ENCODE measurements at regions not wholly inside any gene's neighbourhood (a gene's known extent, or its start where the extent isn't known, plus 50 kb on each side); places are given as distances from the start of the nearest gene placed in this dataset.
"Not testable (repeated sequence)": the region's sequence is repeated elsewhere in the genome, so short reads cannot be mapped to it uniquely, and the experiment has no call there.

DNA sequence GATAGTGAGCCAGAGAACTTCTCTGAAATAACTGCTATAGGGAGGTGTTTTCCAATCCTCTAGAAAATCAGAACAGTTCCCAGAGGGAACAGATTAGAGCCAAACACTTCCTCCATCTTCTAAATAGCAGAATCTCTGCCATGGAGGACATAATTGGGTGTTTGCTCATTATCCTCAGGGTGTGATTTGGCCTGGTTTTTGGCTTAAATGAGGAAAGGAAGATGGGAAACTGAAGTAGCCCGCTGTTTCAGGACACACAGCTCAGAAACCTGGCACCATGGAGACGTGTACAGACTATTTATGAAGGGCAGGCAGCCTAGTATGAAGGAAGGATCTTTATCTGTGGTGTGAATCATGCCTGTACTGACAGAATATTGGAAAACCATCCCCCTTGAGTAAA lies 231.7 kb upstream of the PRKD1 start:
- DNase-seq (ENCODE audit: low spot score), result no peak

DNA sequence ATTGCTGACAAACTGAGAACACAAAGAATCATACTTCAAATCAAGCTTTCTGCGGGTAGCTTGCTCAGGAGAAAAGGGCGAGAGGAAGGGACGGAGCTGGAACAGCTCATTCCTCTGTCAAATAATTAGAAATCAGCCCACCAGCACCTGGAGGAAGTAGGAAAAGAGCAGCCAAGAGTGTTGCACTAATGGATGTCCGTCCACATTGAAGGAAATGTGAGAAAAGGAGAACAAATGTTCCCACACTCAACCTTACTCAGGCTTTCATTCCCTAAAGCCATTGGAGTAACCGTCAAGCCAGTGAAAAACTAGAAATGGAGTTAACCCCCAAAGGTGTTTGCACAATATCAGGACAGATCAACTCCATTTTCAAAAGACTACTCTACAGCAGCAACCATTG lies 233.0 kb upstream of the PRKD1 start:
- DNase-seq (ENCODE audit: low spot score), result no peak

DNA sequence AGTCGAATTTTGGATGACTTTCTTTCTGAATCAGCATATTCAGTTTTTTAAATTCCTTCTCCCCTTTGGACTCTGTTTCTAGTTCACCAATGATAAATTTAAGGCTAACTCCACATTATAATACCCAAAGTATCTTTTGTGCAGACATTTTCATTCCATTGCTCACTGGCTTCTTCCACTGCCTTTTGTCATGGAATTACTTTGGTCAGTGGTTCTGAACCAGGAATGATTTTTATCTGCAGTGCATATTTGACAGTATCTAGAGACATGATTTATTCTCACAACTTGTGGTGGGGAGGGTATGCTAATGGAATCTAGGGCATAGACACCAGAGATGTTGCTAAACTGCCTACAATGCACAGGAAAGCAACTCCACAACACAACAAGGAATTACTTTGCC lies 234.4 kb upstream of the PRKD1 start:
- DNase-seq (ENCODE audit: low spot score), result no peak

DNA sequence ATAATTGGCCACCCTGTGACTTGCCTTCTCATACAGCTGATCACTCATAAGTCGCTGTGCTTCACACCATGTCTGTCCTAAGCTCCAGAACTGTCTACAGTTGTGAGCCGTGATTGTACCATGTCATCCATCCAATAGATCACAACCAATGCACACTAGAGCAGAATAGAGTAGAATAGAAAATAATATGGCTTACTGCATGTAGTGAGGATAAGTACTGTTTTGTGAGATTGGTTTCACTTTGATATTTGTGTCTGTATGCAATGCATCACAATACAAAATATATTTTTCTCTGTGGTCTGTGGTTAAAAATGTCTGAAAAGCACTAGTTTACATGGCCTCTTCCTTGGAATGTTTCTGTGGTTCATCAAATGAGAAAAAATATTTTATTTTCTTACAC lies 237.6 kb upstream of the PRKD1 start:
- DNase-seq (ENCODE audit: low spot score), result no peak

DNA sequence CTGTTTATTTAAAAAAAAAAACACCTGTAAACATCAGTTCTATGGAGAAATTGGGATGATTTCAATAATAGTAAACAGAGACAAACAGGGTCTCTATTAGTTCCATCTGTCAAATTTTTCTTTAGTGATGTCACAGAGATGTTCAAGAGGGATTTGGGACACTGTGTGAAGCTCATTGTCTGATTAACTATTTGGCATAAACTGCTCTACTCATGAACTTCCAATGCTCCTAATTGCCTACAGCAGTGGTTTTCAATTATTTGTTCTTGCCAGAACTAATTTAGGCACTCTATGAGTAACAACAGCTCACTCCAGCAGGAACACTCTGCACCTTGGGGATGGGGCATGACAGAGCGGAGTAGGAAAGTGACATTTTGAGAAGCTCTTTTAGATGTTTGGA lies 250.1 kb upstream of the PRKD1 start:
- no peak for DNase-seq (ENCODE audit: low spot score)

DNA sequence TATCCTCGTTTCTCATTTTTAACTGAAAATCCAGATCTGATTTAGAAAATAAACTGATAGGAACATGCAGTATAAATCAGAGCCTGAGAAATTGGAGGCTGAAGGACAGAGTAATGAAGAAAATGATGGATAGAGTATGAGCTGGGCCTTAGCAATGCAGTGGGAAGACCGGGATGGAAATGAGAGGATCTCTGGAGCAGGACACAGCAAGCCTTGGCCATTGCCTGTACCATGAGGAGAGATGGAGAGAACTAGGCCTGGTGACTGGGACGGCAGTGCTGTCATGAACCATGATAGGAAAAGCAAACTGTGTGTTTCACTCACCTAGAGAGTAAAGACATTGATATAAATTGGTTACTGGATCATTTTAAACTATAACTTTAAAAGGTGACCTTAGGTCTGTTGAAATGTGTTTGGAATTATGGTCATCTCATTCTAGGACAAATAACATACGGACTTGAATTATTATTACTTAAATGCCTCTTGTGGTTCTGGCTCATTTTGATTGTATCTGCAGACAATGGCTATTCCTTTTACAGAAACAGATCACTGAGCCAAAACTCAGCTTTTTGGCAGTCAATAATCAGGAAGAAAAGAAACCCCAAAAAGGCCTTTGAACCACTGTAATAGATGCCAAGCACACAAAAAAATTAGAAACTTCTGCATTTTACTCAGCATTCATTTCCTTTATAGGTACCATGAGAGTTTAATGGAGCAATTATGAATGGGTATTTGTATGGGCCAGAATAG lies 251.9 kb upstream of the PRKD1 start:
- no peak for DNase-seq (ENCODE audit: low spot score)

DNA sequence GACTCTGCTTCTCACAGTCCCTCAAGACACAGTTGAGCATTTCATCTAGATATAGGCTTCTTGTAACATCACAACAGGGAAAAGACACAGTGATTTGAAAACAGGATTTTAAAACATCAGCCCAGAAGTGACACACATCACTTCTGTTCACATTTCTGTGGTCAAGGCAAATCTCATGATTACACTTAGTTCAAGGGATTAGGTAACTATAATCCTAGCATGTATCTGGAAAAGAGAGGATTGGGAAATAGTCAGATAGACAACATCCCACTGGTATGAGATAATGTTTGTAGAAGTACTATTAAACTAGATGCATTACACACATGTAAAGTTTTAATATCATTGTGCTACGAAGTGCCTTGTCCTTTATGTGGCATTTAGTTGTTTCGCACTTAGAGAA lies 252.6 kb upstream of the PRKD1 start:
- DNase-seq (ENCODE audit: low spot score), result no peak

DNA sequence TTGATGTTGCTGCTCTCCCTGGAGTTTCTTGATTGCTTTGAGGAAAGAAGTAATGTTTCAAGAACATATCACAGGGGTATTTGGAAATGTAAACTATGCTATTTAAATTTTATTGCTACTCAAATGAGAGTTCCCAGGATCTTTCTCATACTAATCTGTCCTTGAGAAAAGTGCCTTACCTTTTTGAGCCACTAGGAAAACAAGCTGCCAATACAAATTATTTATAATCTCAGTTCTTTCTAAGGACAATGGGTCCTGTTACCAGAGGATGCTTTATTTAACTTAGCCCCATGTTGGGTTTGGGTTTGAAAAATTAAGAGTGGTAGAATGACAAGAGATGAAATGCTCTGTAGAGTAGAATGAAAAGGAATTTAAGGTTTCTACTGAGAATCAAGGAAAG lies 258.2 kb upstream of the PRKD1 start:
- no peak for DNase-seq (ENCODE audit: low spot score)

DNA sequence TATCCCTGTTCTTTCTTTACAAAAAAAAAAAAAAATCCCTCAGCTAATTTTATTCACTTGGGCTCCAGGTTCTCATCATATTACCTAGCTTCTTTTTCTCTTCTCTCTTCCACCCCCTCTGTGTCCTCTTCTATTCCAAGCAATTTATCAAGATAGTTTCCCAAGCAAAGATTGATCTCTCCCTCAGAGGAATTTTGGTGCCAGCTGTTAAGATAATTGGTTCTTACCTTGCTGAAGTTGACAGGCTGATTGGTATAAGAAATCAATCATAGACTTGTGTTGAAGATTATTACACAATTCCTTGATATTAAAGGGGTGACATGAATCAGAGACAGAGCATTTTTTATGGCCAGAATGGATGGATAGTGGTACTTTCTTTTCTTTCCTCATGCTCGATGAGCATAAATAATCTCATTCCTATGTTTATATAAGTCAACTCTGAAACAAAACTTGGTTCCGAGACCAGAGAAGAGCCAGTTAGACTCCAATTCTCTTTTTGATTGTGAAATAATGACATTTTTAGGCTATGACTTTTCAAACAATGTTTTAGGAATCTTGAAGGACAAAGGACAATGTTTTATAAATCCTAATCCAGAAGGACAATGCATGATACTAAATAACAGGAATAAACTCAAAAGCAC lies 264.1 kb upstream of the PRKD1 start:
- DNase-seq (ENCODE audit: low spot score), result no peak

DNA sequence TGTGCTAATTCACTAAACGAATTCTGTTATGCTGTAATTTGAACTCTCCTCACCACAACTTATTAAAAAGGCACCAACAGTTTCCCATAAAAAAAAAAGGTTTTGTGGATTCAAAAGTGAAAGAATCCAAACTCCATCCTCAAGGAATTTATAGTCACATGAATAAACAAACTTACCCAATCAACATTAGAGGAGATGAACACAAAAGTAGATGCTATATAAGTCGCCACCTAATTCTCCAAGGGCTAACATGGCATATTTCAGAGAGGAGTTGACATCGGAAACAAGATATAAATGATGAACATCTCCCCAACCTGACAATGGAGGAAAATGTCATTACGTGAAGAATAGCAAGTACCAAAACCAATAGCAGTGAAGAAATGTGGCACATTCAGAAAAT lies 265.5 kb upstream of the PRKD1 start:
- DNase-seq (ENCODE audit: low spot score), result no peak

DNA sequence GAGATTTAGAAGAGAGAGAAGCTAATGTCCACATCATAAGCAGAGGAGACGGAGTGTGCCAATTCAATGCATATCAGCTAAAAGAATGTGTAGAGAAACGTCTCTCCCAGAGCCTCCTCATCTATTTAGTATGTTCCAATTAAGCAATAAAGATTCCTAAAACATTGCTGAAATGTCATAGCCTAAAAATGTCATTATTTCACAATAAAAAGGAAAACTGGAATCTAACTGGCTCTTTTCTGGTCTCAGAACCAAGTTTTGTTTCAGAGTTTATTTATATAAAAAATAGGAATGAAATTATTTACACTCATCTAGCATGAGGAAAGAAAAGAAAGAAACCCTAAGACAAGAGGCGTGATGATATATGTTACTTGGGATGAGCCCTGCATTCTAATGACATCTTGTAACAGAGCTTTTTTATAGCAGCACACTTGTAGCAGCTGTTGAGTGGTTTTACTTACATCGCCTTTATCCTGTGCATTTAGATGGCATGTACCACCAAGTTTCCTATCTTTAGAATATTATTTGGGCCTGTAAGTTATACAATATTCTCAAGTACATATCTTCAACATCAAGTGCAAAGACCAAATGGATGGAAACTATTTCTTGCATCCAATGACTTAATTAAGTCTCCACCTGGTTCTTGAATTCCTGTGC lies 266.3 kb upstream of the PRKD1 start:
- no peak for DNase-seq (ENCODE audit: low spot score)

DNA sequence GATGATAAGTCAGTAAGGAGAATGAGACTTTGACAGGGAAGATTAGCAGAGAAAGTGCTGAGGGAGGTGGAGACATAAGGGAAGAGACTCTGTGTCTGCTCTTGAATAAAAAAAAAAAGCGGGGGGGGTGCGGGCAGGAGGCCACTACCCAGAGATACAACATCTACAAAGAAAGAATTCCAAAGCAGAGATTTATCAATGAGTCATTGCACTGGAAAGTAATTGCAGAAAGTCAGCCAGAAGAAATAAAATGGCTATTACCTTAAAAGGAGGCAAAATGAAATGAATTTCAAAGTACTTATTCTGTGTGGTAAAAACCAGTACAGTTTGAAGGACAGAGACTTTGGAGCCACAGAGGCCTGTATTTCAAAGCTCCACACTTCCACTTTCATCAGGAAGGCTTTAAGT lies 267.1 kb upstream of the PRKD1 start:
- DNase-seq (ENCODE audit: low spot score), result no peak

DNA sequence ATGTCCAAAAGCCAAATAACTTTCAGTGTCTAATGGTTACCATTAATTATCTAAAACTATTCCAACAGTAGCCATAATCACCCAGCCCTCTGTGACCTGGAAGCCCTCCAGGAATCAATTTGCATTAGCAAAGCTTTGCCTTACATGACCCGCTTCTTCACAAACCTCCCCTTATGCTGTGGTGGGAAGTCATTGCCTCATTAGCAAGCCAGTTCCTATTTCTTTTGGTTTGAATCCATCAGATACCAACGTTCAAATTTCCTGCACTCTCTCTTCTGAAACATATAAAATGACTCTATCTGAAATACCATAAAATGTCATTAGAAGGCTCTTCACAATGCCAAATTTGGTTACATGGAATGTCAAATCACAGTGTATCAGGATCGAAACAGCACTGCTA lies 268.3 kb upstream of the PRKD1 start:
- no peak for DNase-seq (ENCODE audit: low spot score)

DNA sequence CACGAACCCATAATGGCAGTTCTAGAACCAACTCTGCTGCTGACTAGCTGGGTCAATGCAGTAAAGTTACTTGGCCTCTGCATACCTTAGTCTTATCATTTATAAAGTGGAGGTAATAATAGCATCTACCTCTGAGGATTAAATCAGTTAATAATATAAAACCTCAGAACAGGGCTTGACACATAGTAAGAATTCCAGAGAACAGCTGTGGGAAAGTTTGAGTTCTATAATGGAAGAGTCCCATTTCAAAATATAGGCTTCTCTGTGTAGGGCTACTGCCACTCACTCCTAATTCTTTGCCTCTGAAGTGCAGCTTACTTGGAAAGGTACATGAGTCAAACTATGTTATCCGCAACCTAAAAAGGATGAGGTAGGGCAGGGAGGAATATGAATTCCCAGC lies 269.2 kb upstream of the PRKD1 start:
- no peak for DNase-seq (ENCODE audit: low spot score)

DNA sequence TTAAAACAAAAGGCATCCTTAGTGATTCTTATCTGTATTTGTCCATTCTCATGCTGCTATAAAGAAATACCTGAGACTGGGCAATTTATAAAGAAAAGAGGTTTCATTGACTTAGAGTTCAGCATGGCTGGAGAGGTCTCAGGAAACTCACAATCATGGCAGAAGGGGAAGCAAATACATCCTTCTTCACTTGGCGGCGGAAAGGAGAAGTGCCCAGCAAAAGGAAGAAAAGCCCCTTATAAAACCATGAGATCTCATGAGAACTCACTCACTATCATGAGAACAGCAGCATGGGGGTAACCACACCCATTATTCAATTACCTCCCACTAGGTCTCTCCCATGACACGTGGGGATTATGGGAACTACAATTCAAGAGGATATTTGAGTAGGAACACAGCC lies 271.1 kb upstream of the PRKD1 start:
- DNase-seq (ENCODE audit: low spot score), result not testable (repeated sequence)

DNA sequence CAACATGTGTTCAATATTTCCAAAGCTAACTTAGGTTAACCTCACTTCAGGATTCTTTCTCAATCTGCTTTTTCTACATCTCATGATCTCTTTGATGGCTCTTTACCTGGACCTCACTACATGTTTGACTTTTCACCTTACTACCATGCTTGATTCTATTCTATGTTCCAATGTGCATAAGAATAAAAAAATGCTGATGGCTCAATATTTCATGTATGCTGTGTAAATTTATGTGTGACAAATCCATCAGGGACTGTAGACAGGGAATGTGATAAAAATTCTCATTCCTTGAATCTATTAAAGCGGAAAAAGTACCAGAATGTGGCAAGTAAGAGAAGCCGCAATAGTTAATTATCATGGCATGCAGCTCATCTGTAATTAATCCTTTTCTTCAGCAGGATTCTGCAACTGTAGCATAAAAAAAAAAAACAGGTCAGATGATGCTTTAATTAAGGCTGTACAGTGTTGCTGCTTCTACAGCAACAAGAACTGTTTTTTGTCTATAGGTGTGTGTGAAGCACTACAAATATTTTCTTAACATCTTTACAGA lies 276.9 kb upstream of the PRKD1 start:
- DNase-seq (ENCODE audit: low spot score), result no peak

DNA sequence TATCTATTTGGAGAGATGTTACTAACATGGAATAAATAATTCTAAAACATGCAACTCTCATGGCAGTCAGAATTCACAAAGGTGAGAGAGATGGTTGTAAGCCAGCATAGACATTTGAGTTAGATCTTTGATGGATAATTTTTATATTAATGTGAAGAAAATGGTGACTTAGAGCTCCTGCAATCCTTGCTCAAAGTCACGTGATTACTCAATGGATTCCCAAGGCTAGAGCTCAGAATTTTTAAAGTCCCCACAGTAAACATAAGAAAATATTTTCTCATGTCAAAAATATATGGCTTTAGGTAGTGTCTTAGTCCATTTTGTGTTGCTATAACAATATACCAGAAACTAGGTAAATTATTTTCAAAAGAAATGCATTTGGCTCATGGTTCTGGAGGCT lies 281.5 kb upstream of the PRKD1 start:
- no peak for DNase-seq (ENCODE audit: low spot score)

DNA sequence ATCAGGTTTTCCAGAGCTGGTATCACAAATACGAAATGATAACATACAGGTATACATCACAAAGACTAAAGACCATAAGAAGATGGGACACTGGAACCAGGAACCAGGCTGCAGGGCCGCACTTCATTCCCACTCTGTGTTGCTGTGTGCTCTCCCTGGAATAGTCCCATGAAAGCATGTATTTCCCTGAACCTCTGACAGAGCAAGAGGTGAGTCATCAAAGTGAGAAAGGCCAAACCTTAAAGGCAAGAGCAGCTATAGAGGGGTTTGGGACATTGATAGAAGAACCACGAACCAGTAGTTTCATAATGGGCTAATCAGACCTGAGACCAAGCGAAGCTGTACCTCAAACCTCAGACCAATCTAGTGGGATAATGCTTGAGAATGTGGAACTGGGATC lies 283.0 kb upstream of the PRKD1 start:
- no peak for DNase-seq (ENCODE audit: low spot score)

DNA sequence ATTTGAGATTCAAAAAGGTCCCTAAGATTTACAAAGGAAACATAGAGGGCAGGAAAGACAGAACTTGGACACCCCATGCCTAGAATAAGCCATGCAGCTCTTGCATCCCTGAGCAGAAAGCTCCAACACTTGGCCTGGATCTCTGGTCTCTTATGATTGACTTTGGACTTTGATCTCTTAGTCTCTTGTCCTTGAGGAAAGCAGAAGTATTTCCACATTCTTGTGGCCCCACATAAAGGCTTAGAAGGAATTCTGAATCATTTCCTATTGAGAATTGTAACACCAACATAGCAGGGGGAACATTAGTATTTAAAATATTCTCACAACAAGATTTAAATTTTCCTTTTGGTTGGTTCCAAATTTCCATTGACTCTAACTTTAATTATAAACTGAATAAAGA lies 283.7 kb upstream of the PRKD1 start:
- DNase-seq (ENCODE audit: low spot score), result no peak

DNA sequence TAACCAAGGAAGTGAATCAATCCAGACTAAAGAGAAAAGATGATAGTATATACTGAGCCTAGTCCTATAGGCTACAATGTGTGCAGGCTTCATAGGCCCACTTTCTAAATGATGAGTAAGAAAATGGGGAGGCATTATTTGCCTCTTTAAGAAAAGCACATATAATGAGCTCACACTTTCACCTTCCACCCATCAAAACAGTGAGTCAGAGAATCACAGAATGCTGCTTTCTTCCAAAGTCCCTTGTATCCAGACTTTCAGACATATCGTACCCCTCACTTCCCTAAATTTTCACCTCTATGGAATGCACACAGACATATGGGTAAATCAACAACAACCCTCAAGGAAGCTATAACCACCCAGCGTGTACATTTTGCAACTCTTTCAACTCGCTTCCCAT lies 286.4 kb upstream of the PRKD1 start:
- no peak for DNase-seq (ENCODE audit: low spot score)

DNA sequence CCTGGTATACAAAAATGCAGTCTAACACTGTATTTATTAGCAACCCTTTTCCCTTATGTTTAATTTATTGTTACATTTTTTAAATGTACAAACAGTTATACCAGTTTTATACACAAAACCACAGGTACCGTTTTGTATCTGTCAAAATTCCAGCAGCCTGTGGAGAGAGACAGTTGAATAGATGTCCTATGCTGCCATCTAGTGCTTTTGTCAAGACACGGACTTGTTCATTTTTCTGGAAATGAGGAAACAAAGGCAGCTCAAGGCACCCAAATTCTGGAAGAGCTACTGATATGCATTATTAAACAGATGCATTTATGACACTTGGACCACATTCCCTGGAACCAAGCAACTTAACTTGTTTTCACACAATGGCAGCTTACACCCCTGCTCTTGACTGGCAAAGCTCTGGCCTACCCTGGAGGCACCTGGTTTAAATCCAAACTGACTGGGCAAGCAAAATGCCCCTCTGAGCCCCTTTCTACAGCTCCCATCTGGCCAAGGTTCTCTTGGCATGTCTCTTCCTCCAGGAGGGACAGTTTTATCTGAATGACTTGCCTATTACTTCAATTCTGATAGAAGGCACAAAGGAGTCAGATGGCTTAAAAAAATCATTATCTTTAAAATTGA lies 286.9 kb upstream of the PRKD1 start:
- peak; percentile 42 for DNase-seq (ENCODE audit: low spot score)

DNA sequence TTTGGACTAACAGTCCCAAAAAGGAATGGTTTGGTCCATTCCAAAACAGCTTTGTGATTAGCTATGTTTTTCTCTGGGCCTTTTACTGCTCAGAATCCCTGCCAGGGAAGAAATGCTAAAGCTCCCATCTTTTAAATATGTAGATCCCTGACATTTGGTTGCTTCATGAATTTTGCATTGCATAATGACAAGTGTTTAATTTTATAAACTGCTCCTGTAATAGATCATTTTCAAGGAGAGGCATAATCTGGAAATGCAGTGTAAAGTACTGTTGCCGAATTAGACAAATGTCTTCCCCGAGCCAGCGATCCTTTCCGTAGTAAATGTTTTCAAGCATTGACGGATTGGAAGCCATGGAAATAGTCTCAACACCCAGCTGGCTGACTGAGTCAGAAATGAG lies 291.3 kb upstream of the PRKD1 start:
- no peak for DNase-seq (ENCODE audit: low spot score)

DNA sequence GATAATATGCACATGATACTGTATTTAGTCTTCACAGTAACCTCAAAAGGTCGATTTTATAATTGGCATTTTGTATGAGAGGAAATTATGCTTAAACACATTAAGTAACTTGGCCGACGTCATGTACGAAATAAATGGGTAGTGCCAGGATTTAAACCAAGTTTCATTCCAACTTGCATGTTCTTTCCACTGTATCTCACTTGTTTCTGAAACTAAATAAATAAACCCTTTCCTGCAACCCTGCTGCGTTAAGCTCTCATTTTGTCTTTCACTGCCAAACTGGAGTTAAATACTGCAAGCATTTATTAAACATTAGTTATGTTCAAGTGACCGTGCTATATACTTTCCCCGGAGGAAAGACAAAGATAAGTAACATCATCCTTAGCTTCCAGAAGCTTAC lies 293.9 kb upstream of the PRKD1 start:
- no peak for DNase-seq (ENCODE audit: low spot score)
